ENCODE measurements at regions not wholly inside any gene's neighbourhood (a gene's known extent, or its start where the extent isn't known, plus 50 kb on each side); places are given as distances from the start of the nearest gene placed in this dataset.
"Not testable (repeated sequence)": the region's sequence is repeated elsewhere in the genome, so short reads cannot be mapped to it uniquely, and the experiment has no call there.

DNA sequence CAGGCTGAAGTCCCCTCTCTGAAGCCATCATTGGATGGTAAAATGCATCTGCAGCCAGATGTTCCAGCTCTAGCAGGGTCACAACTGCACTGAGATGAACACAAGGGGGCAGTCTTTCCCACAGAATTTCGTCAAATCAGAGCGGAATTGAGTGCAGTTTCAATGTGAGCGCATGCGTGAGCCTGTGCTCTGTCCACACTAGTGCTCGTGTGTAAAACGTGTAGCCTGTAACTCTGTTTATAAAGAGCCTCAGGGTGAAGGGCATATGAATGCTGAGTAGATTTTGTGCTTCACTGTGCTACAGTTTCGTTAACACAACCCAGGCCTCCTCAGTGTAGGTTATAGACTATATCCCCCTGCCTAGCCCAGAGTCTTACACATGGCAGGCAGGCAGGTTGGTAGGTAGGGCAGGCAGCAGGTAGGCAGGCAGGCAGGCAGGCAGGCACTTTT, 92.7 kb upstream of the GOLGA6L4 start:
- peak; percentile 100 for ATAC-seq
- TF ChIP-seq SIN3A (IDR thresholded peaks at IDR 0.05; ENCODE audit: borderline replicate concordance, insufficient read depth, low read depth, low read length) = no peak
- TF ChIP-seq, protein P1, sequence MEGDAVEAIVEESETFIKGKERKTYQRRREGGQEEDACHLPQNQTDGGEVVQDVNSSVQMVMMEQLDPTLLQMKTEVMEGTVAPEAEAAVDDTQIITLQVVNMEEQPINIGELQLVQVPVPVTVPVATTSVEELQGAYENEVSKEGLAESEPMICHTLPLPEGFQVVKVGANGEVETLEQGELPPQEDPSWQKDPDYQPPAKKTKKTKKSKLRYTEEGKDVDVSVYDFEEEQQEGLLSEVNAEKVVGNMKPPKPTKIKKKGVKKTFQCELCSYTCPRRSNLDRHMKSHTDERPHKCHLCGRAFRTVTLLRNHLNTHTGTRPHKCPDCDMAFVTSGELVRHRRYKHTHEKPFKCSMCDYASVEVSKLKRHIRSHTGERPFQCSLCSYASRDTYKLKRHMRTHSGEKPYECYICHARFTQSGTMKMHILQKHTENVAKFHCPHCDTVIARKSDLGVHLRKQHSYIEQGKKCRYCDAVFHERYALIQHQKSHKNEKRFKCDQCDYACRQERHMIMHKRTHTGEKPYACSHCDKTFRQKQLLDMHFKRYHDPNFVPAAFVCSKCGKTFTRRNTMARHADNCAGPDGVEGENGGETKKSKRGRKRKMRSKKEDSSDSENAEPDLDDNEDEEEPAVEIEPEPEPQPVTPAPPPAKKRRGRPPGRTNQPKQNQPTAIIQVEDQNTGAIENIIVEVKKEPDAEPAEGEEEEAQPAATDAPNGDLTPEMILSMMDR (IDR thresholded peaks at IDR 0.05) = peak; percentile 83
- Histone ChIP-seq H3K36me3 (ENCODE audit: control insufficient read depth, insufficient read depth, low read length) (no peaks in the 10 kb centered on the region), H3K4me1 (ENCODE audit: control insufficient read depth, insufficient read depth, low read length) (no peaks in the 10 kb centered on the region), H3K9me3 (ENCODE audit: control insufficient read depth, insufficient read depth, low read depth, low read length) (no peaks in the 10 kb centered on the region), H3K4me3 (ENCODE audit: low read depth in 2 of 2, low read length in 2 of 2) (no peak overlapping the region), H3K27me3 (ENCODE audit: control insufficient read depth, insufficient read depth, low read length) (no peaks in the 10 kb centered on the region), H3K27ac (ENCODE audit: low read length) (no peak overlapping the region)
- DNase-seq (ENCODE audit: low read depth, low spot score) = peak; percentile 78
- in situ Hi-C loops (cut with HindIII; ENCODE audit: low pct_unique_long_range_greater_than_20kb, low sequenced_read_pairs) = no loop called here
- CTCF ChIA-PET = interaction anchor here (0.8 kb wide), 1 partner anchor 105 kb away, joined by 3 read pairs; no protein-coding TSS in a partner anchor
- intact Hi-C loops (cut with micrococcal nuclease; ENCODE audit: unreplicated experiment) = no loop called here
- POLR2A ChIA-PET = no interaction called here
- no TSS peak for BruUV-seq (replicated peaks)

GRCh38 chr15:84143753-84144314, 91.7 kb upstream of the GOLGA6L4 start:
- no TSS peak for BruUV-seq (replicated peaks)

GRCh38 chr15:84144946-84145345, 90.6 kb upstream of the GOLGA6L4 start:
- in situ Hi-C loops (cut with HindIII; ENCODE audit: low pct_unique_long_range_greater_than_20kb, low sequenced_read_pairs); BruUV-seq (replicated peaks); CTCF ChIA-PET; DNase-seq (ENCODE audit: low read depth, low spot score); H3K9me3 ChIP-seq (ENCODE audit: control insufficient read depth, insufficient read depth, low read depth, low read length); intact Hi-C loops (cut with micrococcal nuclease; ENCODE audit: unreplicated experiment); H3K4me3 ChIP-seq (ENCODE audit: low read depth in 2 of 2, low read length in 2 of 2); H3K27ac ChIP-seq (ENCODE audit: low read length); H3K27me3 ChIP-seq (ENCODE audit: control insufficient read depth, insufficient read depth, low read length); H3K4me1 ChIP-seq (ENCODE audit: control insufficient read depth, insufficient read depth, low read length); POLR2A ChIA-PET; ATAC-seq; H3K36me3 ChIP-seq (ENCODE audit: control insufficient read depth, insufficient read depth, low read length): not testable (repeated sequence)

More at GRCh38 chr15:84143753-84144314, 91.7 kb upstream of the GOLGA6L4 start:
- TF ChIP-seq SIN3A (IDR thresholded peaks at IDR 0.05; ENCODE audit: borderline replicate concordance, insufficient read depth, low read depth, low read length) (no peak), POLR2AphosphoS5 (IDR thresholded peaks at IDR 0.05; ENCODE audit: low read depth, low read length) (no peak), TCF7L2 (IDR thresholded peaks at IDR 0.05; ENCODE audit: low read depth, low read length) (no peak)
- TF ChIP-seq, protein P2, sequence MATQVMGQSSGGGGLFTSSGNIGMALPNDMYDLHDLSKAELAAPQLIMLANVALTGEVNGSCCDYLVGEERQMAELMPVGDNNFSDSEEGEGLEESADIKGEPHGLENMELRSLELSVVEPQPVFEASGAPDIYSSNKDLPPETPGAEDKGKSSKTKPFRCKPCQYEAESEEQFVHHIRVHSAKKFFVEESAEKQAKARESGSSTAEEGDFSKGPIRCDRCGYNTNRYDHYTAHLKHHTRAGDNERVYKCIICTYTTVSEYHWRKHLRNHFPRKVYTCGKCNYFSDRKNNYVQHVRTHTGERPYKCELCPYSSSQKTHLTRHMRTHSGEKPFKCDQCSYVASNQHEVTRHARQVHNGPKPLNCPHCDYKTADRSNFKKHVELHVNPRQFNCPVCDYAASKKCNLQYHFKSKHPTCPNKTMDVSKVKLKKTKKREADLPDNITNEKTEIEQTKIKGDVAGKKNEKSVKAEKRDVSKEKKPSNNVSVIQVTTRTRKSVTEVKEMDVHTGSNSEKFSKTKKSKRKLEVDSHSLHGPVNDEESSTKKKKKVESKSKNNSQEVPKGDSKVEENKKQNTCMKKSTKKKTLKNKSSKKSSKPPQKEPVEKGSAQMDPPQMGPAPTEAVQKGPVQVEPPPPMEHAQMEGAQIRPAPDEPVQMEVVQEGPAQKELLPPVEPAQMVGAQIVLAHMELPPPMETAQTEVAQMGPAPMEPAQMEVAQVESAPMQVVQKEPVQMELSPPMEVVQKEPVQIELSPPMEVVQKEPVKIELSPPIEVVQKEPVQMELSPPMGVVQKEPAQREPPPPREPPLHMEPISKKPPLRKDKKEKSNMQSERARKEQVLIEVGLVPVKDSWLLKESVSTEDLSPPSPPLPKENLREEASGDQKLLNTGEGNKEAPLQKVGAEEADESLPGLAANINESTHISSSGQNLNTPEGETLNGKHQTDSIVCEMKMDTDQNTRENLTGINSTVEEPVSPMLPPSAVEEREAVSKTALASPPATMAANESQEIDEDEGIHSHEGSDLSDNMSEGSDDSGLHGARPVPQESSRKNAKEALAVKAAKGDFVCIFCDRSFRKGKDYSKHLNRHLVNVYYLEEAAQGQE (IDR thresholded peaks at IDR 0.05; ENCODE audit: insufficient read depth in 1 of 2, low read depth in 2 of 2, low read length in 1 of 2) = no peak
- TF ChIP-seq, protein P1 (IDR thresholded peaks at IDR 0.05) = no peak
- Histone ChIP-seq H3K27me3 (ENCODE audit: control insufficient read depth, insufficient read depth, low read length) (no peaks in the 10 kb centered on the region), H3K4me1 (ENCODE audit: control insufficient read depth, insufficient read depth, low read length) (no peaks in the 10 kb centered on the region), H3K9me3 (ENCODE audit: control insufficient read depth, insufficient read depth, low read depth, low read length) (no peaks in the 10 kb centered on the region), H3K36me3 (ENCODE audit: control insufficient read depth, insufficient read depth, low read length) (no peaks in the 10 kb centered on the region), H3K27ac (ENCODE audit: low read length) (no peak overlapping the region), H3K4me3 (ENCODE audit: low read depth in 2 of 2, low read length in 2 of 2) (no peak overlapping the region)
- DNase-seq (ENCODE audit: low read depth, low spot score) = no peak
- CTCF ChIA-PET = interaction anchor here (0.6 kb wide), 1 partner anchor 22 kb away, joined by 3 read pairs; no protein-coding TSS in a partner anchor
- intact Hi-C loops (cut with micrococcal nuclease; ENCODE audit: unreplicated experiment) = no loop called here
- no peak for ATAC-seq
- POLR2A ChIA-PET = no interaction called here
- in situ Hi-C loops (cut with HindIII; ENCODE audit: low pct_unique_long_range_greater_than_20kb, low sequenced_read_pairs) = no loop called here

GRCh38 chr15:84146299-84146698, 89.3 kb upstream of the GOLGA6L4 start:
- ATAC-seq; POLR2A ChIA-PET; H3K27ac ChIP-seq (ENCODE audit: low read length); H3K9me3 ChIP-seq (ENCODE audit: control insufficient read depth, insufficient read depth, low read depth, low read length); H3K27me3 ChIP-seq (ENCODE audit: control insufficient read depth, insufficient read depth, low read length); in situ Hi-C loops (cut with HindIII; ENCODE audit: low pct_unique_long_range_greater_than_20kb, low sequenced_read_pairs); H3K4me3 ChIP-seq (ENCODE audit: low read depth in 2 of 2, low read length in 2 of 2); H3K36me3 ChIP-seq (ENCODE audit: control insufficient read depth, insufficient read depth, low read length); intact Hi-C loops (cut with micrococcal nuclease; ENCODE audit: unreplicated experiment); H3K4me1 ChIP-seq (ENCODE audit: control insufficient read depth, insufficient read depth, low read length); CTCF ChIA-PET; BruUV-seq (replicated peaks); DNase-seq (ENCODE audit: low read depth, low spot score): not testable (repeated sequence)

- H3K4me1 ChIP-seq (ENCODE audit: control insufficient read depth, insufficient read depth, low read length); intact Hi-C loops (cut with micrococcal nuclease; ENCODE audit: unreplicated experiment); BruUV-seq (replicated peaks); CTCF ChIA-PET; H3K27ac ChIP-seq (ENCODE audit: low read length); H3K36me3 ChIP-seq (ENCODE audit: control insufficient read depth, insufficient read depth, low read length); H3K9me3 ChIP-seq (ENCODE audit: control insufficient read depth, insufficient read depth, low read depth, low read length); ATAC-seq; H3K4me3 ChIP-seq (ENCODE audit: low read depth in 2 of 2, low read length in 2 of 2); POLR2A ChIA-PET; H3K27me3 ChIP-seq (ENCODE audit: control insufficient read depth, insufficient read depth, low read length); DNase-seq (ENCODE audit: low read depth, low spot score); in situ Hi-C loops (cut with HindIII; ENCODE audit: low pct_unique_long_range_greater_than_20kb, low sequenced_read_pairs): not testable (repeated sequence)
These were observed 88.3 kb upstream of the GOLGA6L4 start for GRCh38 chr15:84147307-84147706.

All from Panc1 (cell line).